ENCODE measurements at regions not wholly inside any gene's neighbourhood (a gene's known extent, or its start where the extent isn't known, plus 50 kb on each side); places are given as distances from the start of the nearest gene placed in this dataset.

DNA sequence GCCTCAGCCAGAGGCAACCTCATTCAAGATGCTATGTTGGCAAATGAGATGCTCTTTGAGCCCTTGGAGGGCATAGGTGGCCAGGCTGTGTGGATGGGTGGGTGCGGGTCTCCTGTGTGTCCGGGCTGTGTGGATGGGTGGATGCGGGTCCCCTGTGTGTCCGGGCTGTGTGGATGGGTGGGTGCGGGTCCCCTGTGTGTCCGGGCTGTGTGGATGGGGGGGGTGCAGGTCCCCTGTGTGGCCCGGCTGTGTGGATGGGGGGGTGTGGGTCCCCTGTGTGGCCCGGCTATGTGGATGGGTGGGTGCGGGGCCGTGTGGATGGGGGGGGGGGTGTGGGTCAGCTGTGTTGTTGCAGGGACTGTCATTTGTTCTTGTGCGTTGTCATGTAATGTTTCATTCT, 136.6 kb upstream of the COL5A1 start:
- TF ChIP-seq PPARA (CRISPR knock-in tag; IDR thresholded peaks at IDR 0.05; ENCODE audit: borderline replicate concordance) (no peak), ARNTL (CRISPR knock-in tag; IDR thresholded peaks at IDR 0.05; ENCODE audit: borderline replicate concordance, low read depth) (no peak), ZNF565 (CRISPR knock-in tag; conservative IDR thresholded peaks at IDR 0.05; ENCODE audit: low read depth) (no peak), CSDC2 (CRISPR knock-in tag; IDR thresholded peaks at IDR 0.05) (no peak), ESRRG (CRISPR knock-in tag; IDR thresholded peaks at IDR 0.05) (no peak), TCF4 (CRISPR knock-in tag; IDR thresholded peaks at IDR 0.05; ENCODE audit: borderline replicate concordance) (no peak), ISL1 (CRISPR knock-in tag; IDR thresholded peaks at IDR 0.05) (no peak), ZFP30 (CRISPR knock-in tag; IDR thresholded peaks at IDR 0.05) (no peak)
- TF ChIP-seq, protein P1, sequence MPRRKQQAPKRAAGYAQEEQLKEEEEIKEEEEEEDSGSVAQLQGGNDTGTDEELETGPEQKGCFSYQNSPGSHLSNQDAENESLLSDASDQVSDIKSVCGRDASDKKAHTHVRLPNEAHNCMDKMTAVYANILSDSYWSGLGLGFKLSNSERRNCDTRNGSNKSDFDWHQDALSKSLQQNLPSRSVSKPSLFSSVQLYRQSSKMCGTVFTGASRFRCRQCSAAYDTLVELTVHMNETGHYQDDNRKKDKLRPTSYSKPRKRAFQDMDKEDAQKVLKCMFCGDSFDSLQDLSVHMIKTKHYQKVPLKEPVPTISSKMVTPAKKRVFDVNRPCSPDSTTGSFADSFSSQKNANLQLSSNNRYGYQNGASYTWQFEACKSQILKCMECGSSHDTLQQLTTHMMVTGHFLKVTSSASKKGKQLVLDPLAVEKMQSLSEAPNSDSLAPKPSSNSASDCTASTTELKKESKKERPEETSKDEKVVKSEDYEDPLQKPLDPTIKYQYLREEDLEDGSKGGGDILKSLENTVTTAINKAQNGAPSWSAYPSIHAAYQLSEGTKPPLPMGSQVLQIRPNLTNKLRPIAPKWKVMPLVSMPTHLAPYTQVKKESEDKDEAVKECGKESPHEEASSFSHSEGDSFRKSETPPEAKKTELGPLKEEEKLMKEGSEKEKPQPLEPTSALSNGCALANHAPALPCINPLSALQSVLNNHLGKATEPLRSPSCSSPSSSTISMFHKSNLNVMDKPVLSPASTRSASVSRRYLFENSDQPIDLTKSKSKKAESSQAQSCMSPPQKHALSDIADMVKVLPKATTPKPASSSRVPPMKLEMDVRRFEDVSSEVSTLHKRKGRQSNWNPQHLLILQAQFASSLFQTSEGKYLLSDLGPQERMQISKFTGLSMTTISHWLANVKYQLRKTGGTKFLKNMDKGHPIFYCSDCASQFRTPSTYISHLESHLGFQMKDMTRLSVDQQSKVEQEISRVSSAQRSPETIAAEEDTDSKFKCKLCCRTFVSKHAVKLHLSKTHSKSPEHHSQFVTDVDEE (CRISPR knock-in tag; IDR thresholded peaks at IDR 0.05): no peak
- no peak for ATAC-seq

GRCh38 chr9:134509281-134509680, 132.3 kb upstream of the COL5A1 start:
- TF ChIP-seq, protein P1 (CRISPR knock-in tag; IDR thresholded peaks at IDR 0.05): no peak
- TF ChIP-seq CSDC2 (CRISPR knock-in tag; IDR thresholded peaks at IDR 0.05): no peak
- TF ChIP-seq PATZ1 (CRISPR knock-in tag; IDR thresholded peaks at IDR 0.05; ENCODE audit: borderline replicate concordance): no peak
- no peak for TF ChIP-seq ZNF70 (CRISPR knock-in tag; IDR thresholded peaks at IDR 0.05)
- no peak for TF ChIP-seq ZFP3 (CRISPR knock-in tag; IDR thresholded peaks at IDR 0.05)
- TF ChIP-seq CREB5 (CRISPR knock-in tag; IDR thresholded peaks at IDR 0.05; ENCODE audit: low read depth): no peak
- no peak for TF ChIP-seq GLIS3 (CRISPR knock-in tag; IDR thresholded peaks at IDR 0.05)
- TF ChIP-seq TOX (CRISPR knock-in tag; IDR thresholded peaks at IDR 0.05; ENCODE audit: borderline replicate concordance): no peak
- no peak for ATAC-seq

GRCh38 chr9:134509817-134510216, 131.8 kb upstream of the COL5A1 start:
- TF ChIP-seq PPARA (CRISPR knock-in tag; IDR thresholded peaks at IDR 0.05; ENCODE audit: borderline replicate concordance): no peak
- no peak for TF ChIP-seq CREB5 (CRISPR knock-in tag; IDR thresholded peaks at IDR 0.05; ENCODE audit: low read depth)
- no peak for TF ChIP-seq CSRNP3 (CRISPR knock-in tag; IDR thresholded peaks at IDR 0.05)
- no peak for TF ChIP-seq ZNF565 (CRISPR knock-in tag; conservative IDR thresholded peaks at IDR 0.05; ENCODE audit: low read depth)
- TF ChIP-seq ZNF70 (CRISPR knock-in tag; IDR thresholded peaks at IDR 0.05): no peak
- TF ChIP-seq, protein P1 (CRISPR knock-in tag; IDR thresholded peaks at IDR 0.05): no peak
- TF ChIP-seq SNAI2 (CRISPR knock-in tag; IDR thresholded peaks at IDR 0.05): no peak
- TF ChIP-seq CSDC2 (CRISPR knock-in tag; IDR thresholded peaks at IDR 0.05): no peak
- no peak for TF ChIP-seq RARB (CRISPR knock-in tag; IDR thresholded peaks at IDR 0.05)
- no peak for TF ChIP-seq ZFP30 (CRISPR knock-in tag; IDR thresholded peaks at IDR 0.05)
- TF ChIP-seq ARNTL (CRISPR knock-in tag; IDR thresholded peaks at IDR 0.05; ENCODE audit: borderline replicate concordance, low read depth): no peak
- TF ChIP-seq PATZ1 (CRISPR knock-in tag; IDR thresholded peaks at IDR 0.05; ENCODE audit: borderline replicate concordance): no peak
- TF ChIP-seq TCF4 (CRISPR knock-in tag; IDR thresholded peaks at IDR 0.05; ENCODE audit: borderline replicate concordance): no peak
- TF ChIP-seq GLIS3 (CRISPR knock-in tag; IDR thresholded peaks at IDR 0.05): no peak
- no peak for TF ChIP-seq ESRRG (CRISPR knock-in tag; IDR thresholded peaks at IDR 0.05)
- no peak for ATAC-seq

Measured in SK-N-SH treated with all-trans-retinoic acid at 6 μM for 48 hours (cell line).